Testis (tissue), 2 donors: ENCODE measurements at regions not wholly inside any gene's neighbourhood (a gene's known extent, or its start where the extent isn't known, plus 50 kb on each side); places are given as distances from the start of the nearest gene placed in this dataset.

Experiments
- POLR2A ChIP-seq: fragments of 450-650 bp; IDR thresholded peaks from one replicate; pipeline ENCODE4 v1.6.1; 2017; ENCODE audit warnings: antibody characterized with exemption, mild to moderate bottlenecking, moderate library complexity
- TF ChIP-seq, protein P1 (sequence below), 3 experiments: fragments of 450-650 bp in 2 of 3; fragments of 200-600 bp in 1 of 3; sonication (generic) in 1 of 3; IDR thresholded peaks; one replicate each; pipeline ENCODE4 v1.5.1; 2016 to 2019; ENCODE audit warnings: antibody characterized with exemption in 3 of 3, mild to moderate bottlenecking in 2 of 3, moderate library complexity in 1 of 3

- TF ChIP-seq, protein P1, sequence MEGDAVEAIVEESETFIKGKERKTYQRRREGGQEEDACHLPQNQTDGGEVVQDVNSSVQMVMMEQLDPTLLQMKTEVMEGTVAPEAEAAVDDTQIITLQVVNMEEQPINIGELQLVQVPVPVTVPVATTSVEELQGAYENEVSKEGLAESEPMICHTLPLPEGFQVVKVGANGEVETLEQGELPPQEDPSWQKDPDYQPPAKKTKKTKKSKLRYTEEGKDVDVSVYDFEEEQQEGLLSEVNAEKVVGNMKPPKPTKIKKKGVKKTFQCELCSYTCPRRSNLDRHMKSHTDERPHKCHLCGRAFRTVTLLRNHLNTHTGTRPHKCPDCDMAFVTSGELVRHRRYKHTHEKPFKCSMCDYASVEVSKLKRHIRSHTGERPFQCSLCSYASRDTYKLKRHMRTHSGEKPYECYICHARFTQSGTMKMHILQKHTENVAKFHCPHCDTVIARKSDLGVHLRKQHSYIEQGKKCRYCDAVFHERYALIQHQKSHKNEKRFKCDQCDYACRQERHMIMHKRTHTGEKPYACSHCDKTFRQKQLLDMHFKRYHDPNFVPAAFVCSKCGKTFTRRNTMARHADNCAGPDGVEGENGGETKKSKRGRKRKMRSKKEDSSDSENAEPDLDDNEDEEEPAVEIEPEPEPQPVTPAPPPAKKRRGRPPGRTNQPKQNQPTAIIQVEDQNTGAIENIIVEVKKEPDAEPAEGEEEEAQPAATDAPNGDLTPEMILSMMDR (IDR thresholded peaks at IDR 0.05) = no peak
- TF ChIP-seq POLR2A = no peak
Measured at GRCh38 chr1:99163671-99164070, 100.6 kb upstream of the PLPPR4 start.
